Mucosa of descending colon (tissue), 3 donors: ENCODE measurements at regions not wholly inside any gene's neighbourhood (a gene's known extent, or its start where the extent isn't known, plus 50 kb on each side); places are given as distances from the start of the nearest gene placed in this dataset.

Experiments used
- ATAC-seq: fragments of 200-7000 bp; cut with Tn5 transposase; one replicate; pipeline ENCODE4 v1.9.1; 2020; ENCODE audit warnings: mild to moderate bottlenecking, moderate library complexity
- DNase-seq, 3 donors: peaks; one replicate each; pipeline ENCODE4 v3.0.0-alpha.2; 2020
- H3K36me3 ChIP-seq: fragments of 200-600 bp; one replicate; pipeline ENCODE4 v1.8.0; 2021; ENCODE audit warnings: low read depth, mild to moderate bottlenecking
- H3K4me1 ChIP-seq: fragments of 200-600 bp; one replicate; pipeline ENCODE4 v1.8.0; 2021; ENCODE audit warnings: low read depth, mild to moderate bottlenecking
- H3K4me3 ChIP-seq: fragments of 200-600 bp; one replicate; pipeline ENCODE4 v1.8.0; 2021; ENCODE audit warnings: mild to moderate bottlenecking
- H3K9me3 ChIP-seq: fragments of 200-600 bp; one replicate; pipeline ENCODE4 v1.8.0; 2021; ENCODE audit warnings: mild to moderate bottlenecking
- intact Hi-C, 2 donors: fragments of 100-400 bp; cut with DNase I in 1 of 2; cut with micrococcal nuclease in 1 of 2; formaldehyde crosslinking; loops; one replicate each; pipeline versions ENCODE4 v1.11.0 to v1.11.1; 2022; cut with DNase I, micrococcal nuclease
- TF ChIP-seq, protein P1 (sequence below): fragments of 200-600 bp; IDR thresholded peaks from one replicate; pipeline ENCODE4 v1.8.0; 2022; ENCODE audit warnings: antibody characterized with exemption, mild to moderate bottlenecking
- donor health status: DM: no; HTN: no; CAD: no; lungs with moderate emphysema.
- donor health status: DM: no; HTN: no; CAD: no.
- donor health status: DM: no; HTN: yes; CAD: no.

GRCh38 chr20:51960047-51960675 lies 157.8 kb upstream of the SALL4 start:
- TF ChIP-seq, protein P1, sequence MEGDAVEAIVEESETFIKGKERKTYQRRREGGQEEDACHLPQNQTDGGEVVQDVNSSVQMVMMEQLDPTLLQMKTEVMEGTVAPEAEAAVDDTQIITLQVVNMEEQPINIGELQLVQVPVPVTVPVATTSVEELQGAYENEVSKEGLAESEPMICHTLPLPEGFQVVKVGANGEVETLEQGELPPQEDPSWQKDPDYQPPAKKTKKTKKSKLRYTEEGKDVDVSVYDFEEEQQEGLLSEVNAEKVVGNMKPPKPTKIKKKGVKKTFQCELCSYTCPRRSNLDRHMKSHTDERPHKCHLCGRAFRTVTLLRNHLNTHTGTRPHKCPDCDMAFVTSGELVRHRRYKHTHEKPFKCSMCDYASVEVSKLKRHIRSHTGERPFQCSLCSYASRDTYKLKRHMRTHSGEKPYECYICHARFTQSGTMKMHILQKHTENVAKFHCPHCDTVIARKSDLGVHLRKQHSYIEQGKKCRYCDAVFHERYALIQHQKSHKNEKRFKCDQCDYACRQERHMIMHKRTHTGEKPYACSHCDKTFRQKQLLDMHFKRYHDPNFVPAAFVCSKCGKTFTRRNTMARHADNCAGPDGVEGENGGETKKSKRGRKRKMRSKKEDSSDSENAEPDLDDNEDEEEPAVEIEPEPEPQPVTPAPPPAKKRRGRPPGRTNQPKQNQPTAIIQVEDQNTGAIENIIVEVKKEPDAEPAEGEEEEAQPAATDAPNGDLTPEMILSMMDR = no peak
- Histone ChIP-seq H3K36me3 (no peaks in the 10 kb centered on the region), H3K4me1 (peaks cover 4% of the 10 kb centered on the region), H3K4me3 (no peak overlapping the region), H3K9me3 (no peaks in the 10 kb centered on the region)
- ATAC-seq (peak; percentile 66), DNase-seq (no peak)
- intact Hi-C loops = no loop called here

DNA sequence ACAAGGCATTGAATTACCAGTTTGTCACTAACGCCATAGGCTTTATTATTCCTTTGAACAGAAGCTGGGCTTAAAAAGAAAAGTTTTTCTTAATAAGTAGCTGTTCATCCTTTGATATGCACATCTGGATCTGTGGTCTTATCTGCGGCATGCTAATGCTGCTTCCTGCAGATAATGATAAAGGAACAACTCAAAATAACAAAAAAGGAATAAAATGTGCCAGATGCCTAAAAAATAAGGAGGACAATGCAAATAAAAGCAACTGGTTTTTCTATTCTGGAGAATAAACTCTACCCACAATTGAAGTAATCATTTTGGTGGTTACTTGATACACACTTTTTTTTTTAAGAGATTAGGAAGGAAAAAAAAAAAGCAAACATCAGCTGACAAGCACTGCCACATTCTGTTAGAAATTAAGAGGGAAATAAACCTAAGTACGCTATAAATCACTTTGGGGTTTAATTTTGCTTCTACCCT lies 156.8 kb upstream of the SALL4 start:
- Histone ChIP-seq H3K9me3 (no peaks in the 10 kb centered on the region), H3K4me1 (peaks cover 4% of the 10 kb centered on the region), H3K36me3 (no peaks in the 10 kb centered on the region), H3K4me3 (no peak overlapping the region)
- ATAC-seq = no peak
- no peak for DNase-seq
- intact Hi-C loops = no loop called here
- TF ChIP-seq, protein P1 = no peak

- Histone ChIP-seq H3K9me3 (no peaks in the 10 kb centered on the region), H3K4me3 (no peak overlapping the region), H3K36me3 (no peaks in the 10 kb centered on the region), H3K4me1 (peaks cover 4% of the 10 kb centered on the region)
- TF ChIP-seq, protein P1 = no peak
- no peak for ATAC-seq
- intact Hi-C loops = no loop called here
- no peak for DNase-seq
Measured at GRCh38 chr20:51958099-51959065, 156.1 kb upstream of the SALL4 start.

DNA sequence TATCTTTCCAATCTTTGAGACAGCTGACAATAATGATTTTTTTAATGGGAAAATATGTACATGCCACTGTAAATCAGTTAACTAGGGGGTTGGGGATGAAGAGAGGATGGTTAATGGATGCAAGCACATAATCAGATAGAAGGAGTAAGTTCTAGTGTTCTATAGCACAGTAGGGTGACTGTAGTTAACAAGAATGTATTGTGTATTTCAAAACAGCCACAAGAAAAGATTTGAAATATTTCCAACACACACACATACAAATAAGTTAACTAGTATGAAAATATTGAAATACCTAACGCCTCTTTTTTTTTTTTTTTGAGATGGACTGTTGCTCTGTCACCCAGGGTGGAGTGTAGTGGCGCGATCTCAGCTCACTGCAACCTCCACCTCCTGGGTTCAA lies 153.4 kb upstream of the SALL4 start:
- peaks cover 4% of the 10 kb centered on the region for H3K4me1 ChIP-seq
- no peak for DNase-seq
- no peaks in the 10 kb centered on the region for H3K36me3 ChIP-seq
- TF ChIP-seq, protein P1 = no peak
- H3K9me3 ChIP-seq = no peaks in the 10 kb centered on the region
- ATAC-seq = no peak
- intact Hi-C loops = no loop called here
- H3K4me3 ChIP-seq = no peak overlapping the region

DNA sequence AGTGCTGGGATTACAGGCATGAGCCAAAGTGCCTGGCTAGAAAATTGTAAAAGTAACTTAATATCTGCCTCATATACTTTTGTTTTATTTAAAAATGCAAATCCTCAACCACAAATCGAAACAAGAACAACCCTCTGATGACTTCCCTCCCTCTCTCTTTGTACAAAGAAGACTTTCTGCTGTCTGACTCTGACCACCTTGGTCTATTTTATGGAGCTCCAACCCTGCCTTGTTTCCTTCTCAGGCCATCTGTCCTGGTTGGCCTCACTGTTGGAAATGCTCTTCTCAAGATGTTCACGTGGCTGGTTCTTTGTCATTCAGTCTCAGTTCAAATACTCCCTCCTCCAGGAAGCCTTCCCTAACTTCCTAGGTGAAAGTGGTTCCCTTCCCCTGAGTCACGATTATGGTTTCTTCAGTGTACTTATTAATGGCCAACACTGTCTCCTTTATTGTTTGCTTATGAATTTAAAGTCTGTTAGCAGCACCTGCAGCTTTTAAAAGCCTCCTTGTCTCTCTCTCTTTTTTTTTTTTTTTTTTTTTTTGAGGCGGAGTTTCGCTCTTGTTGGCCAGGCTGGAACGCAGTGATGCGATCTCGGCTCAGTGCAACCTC lies 151.5 kb upstream of the SALL4 start:
- TF ChIP-seq, protein P1 = no peak
- DNase-seq (no peak), ATAC-seq (no peak)
- no peaks in the 10 kb centered on the region for H3K9me3 ChIP-seq
- H3K36me3 ChIP-seq = no peaks in the 10 kb centered on the region
- intact Hi-C loops = no loop called here
- no peak overlapping the region for H3K4me3 ChIP-seq
- no peaks in the 10 kb centered on the region for H3K4me1 ChIP-seq
